ENCODE measurements at regions not wholly inside any gene's neighbourhood (a gene's known extent, or its start where the extent isn't known, plus 50 kb on each side); places are given as distances from the start of the nearest gene placed in this dataset.
A peak's percentile ranks its signal among the peaks of the same experiment; 100 is the strongest.

GRCh38 chr5:125713109-125713805 is 710.0 kb upstream of the GRAMD2B start:
- H3K9me3 ChIP-seq (ENCODE audit: control insufficient read depth, insufficient read depth, low read depth, low read length) = peaks cover 5% of the 10 kb centered on the region; the same call in 1 of the 2 replicates
- TF ChIP-seq TCF7L2 (IDR thresholded peaks at IDR 0.05; ENCODE audit: low read depth, low read length) = no peak
- no peak for TF ChIP-seq POLR2AphosphoS5 (IDR thresholded peaks at IDR 0.05; ENCODE audit: low read depth, low read length)
- TF ChIP-seq SIN3A (IDR thresholded peaks at IDR 0.05; ENCODE audit: borderline replicate concordance, insufficient read depth, low read depth, low read length) = no peak
- TF ChIP-seq CTCF (IDR thresholded peaks at IDR 0.05) = no peak
- no peak for TF ChIP-seq REST (IDR thresholded peaks at IDR 0.05; ENCODE audit: insufficient read depth in 1 of 2, low read depth in 2 of 2, low read length in 1 of 2)
- no TSS peak for BruUV-seq (replicated peaks)
- intact Hi-C loops (cut with micrococcal nuclease; ENCODE audit: unreplicated experiment) (no loop called here), in situ Hi-C loops (cut with HindIII; ENCODE audit: low pct_unique_long_range_greater_than_20kb, low sequenced_read_pairs) (no loop called here)
- H3K27me3 ChIP-seq (ENCODE audit: control insufficient read depth, insufficient read depth, low read length) = no peaks in the 10 kb centered on the region
- ChIA-PET CTCF (no interaction called here), POLR2A (no interaction called here)
- H3K27ac ChIP-seq (ENCODE audit: low read length) = peak overlapping the region; percentile 55; the same call in 1 of the 2 replicates
- ATAC-seq (no peak), DNase-seq (ENCODE audit: low read depth, low spot score) (no peak)
- no peak overlapping the region for H3K4me3 ChIP-seq (ENCODE audit: low read depth in 2 of 2, low read length in 2 of 2)
- H3K36me3 ChIP-seq (ENCODE audit: control insufficient read depth, insufficient read depth, low read length) = no peaks in the 10 kb centered on the region
- H3K4me1 ChIP-seq (ENCODE audit: control insufficient read depth, insufficient read depth, low read length) = no peaks in the 10 kb centered on the region

- CTCF ChIA-PET = no interaction called here
- no peak overlapping the region for H3K4me3 ChIP-seq (ENCODE audit: low read depth in 2 of 2, low read length in 2 of 2)
- BruUV-seq (replicated peaks) = no TSS peak
- peaks cover 5% of the 10 kb centered on the region; the same call in 1 of the 2 replicates for H3K4me1 ChIP-seq (ENCODE audit: control insufficient read depth, insufficient read depth, low read length)
- H3K27ac ChIP-seq (ENCODE audit: low read length) = peak overlapping the region; percentile 51; the same call in 1 of the 2 replicates
- H3K36me3 ChIP-seq (ENCODE audit: control insufficient read depth, insufficient read depth, low read length) = no peaks in the 10 kb centered on the region
- intact Hi-C loops (cut with micrococcal nuclease; ENCODE audit: unreplicated experiment) (no loop called here), in situ Hi-C loops (cut with HindIII; ENCODE audit: low pct_unique_long_range_greater_than_20kb, low sequenced_read_pairs) (no loop called here)
- DNase-seq (ENCODE audit: low read depth, low spot score) (no peak), ATAC-seq (no peak)
- POLR2A ChIA-PET = no interaction called here
- TF ChIP-seq POLR2AphosphoS5 (IDR thresholded peaks at IDR 0.05; ENCODE audit: low read depth, low read length) = no peak
- TF ChIP-seq SIN3A (IDR thresholded peaks at IDR 0.05; ENCODE audit: borderline replicate concordance, insufficient read depth, low read depth, low read length) = no peak
- no peak for TF ChIP-seq CTCF (IDR thresholded peaks at IDR 0.05)
- TF ChIP-seq TCF7L2 (IDR thresholded peaks at IDR 0.05; ENCODE audit: low read depth, low read length) = no peak
- TF ChIP-seq REST (IDR thresholded peaks at IDR 0.05; ENCODE audit: insufficient read depth in 1 of 2, low read depth in 2 of 2, low read length in 1 of 2) = no peak
- H3K27me3 ChIP-seq (ENCODE audit: control insufficient read depth, insufficient read depth, low read length) = no peaks in the 10 kb centered on the region
- H3K9me3 ChIP-seq (ENCODE audit: control insufficient read depth, insufficient read depth, low read depth, low read length) = peaks cover 9% of the 10 kb centered on the region; the same call in 1 of the 2 replicates
These were observed 708.0 kb upstream of the GRAMD2B start for GRCh38 chr5:125715216-125715615.
